ENCODE measurements at regions not wholly inside any gene's neighbourhood (a gene's known extent, or its start where the extent isn't known, plus 50 kb on each side); places are given as distances from the start of the nearest gene placed in this dataset.

DNA sequence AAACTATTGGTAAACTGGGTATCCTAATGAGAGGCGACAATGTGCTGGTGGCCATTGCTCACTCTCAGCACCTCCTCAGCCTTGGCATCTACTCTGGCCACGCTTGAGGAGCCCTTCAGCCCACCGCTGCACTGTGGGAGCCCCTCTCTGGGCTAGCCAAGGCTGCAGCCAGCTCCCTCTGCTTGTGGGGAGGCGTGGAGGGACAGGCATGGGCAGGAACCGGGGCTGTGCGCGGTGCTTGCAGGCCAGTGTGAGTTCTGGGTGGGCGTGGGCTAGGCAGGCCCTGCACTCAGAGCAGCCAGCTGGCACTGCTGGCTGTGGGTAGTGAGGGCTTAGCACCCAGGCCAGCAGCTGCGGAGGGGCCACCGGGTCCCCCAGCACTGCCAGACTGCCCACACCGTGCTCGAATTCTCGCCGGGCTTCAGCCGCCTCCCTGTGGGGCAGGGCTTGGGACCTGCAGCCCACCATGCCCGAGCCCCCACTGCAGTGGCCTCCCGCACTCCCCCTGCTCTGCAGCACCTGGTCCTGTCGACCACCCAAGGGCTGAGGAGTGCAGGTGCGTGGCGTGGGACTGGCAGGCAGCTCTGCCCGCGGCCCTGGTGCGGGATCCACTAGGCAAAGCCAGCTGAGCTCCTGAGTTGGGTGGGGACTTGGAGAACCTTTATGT lies 575.9 kb upstream of the ANO3 start:
- no peak overlapping the region for H3K4me3 ChIP-seq
- TF ChIP-seq POLR2A (IDR thresholded peaks at IDR 0.05) (no peak), POLR2AphosphoS5 (IDR thresholded peaks at IDR 0.05) (no peak)
- TF ChIP-seq, protein P1, sequence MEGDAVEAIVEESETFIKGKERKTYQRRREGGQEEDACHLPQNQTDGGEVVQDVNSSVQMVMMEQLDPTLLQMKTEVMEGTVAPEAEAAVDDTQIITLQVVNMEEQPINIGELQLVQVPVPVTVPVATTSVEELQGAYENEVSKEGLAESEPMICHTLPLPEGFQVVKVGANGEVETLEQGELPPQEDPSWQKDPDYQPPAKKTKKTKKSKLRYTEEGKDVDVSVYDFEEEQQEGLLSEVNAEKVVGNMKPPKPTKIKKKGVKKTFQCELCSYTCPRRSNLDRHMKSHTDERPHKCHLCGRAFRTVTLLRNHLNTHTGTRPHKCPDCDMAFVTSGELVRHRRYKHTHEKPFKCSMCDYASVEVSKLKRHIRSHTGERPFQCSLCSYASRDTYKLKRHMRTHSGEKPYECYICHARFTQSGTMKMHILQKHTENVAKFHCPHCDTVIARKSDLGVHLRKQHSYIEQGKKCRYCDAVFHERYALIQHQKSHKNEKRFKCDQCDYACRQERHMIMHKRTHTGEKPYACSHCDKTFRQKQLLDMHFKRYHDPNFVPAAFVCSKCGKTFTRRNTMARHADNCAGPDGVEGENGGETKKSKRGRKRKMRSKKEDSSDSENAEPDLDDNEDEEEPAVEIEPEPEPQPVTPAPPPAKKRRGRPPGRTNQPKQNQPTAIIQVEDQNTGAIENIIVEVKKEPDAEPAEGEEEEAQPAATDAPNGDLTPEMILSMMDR (IDR thresholded peaks at IDR 0.05), result no peak
- H3K27ac ChIP-seq, result no peak overlapping the region
- intact Hi-C loops (cut with DNase I), result no loop called here
- DNase-seq (ENCODE audit: low spot score), result no peak
- 91% methylated on average over 23 of the region's 23 CpGs for WGBS
- no peaks in the 10 kb centered on the region for H3K4me1 ChIP-seq (replicated peaks)
- no peaks in the 10 kb centered on the region for H3K9me3 ChIP-seq
- no peaks in the 10 kb centered on the region for H3K27me3 ChIP-seq (replicated peaks; ENCODE audit: insufficient read depth)
- no peaks in the 10 kb centered on the region for H3K36me3 ChIP-seq

DNA sequence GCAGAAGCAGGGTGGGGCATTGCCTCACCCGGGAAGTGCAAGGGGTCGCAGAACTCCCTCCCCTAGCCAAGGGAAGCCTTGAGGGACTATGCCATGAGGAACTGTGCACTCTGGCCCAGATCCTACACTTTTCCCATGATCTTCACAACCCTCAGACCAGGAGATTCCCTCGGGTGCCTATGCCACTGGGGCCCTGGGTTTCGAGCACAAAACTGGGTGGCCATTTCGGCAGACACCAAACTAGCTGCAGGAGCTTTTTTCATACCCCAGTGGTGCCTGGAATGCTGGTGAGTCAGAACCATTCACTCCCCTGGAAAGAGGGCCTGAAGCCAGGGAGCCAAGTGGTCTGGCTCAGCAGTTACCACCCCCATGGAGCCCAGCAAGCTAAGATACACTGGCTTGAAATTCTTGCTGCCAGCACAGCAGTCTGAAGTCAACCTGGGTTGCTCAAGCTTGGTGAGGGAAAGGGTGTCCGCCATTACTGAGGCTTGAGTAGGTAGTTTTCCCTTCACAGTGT lies 573.7 kb upstream of the ANO3 start:
- H3K4me3 ChIP-seq, result no peak overlapping the region
- TF ChIP-seq POLR2A (IDR thresholded peaks at IDR 0.05), result no peak
- TF ChIP-seq POLR2AphosphoS5 (IDR thresholded peaks at IDR 0.05), result no peak
- TF ChIP-seq, protein P1 (IDR thresholded peaks at IDR 0.05), result no peak
- DNase-seq (ENCODE audit: low spot score), result no peak
- no peaks in the 10 kb centered on the region for H3K4me1 ChIP-seq (replicated peaks)
- no peak overlapping the region for H3K27ac ChIP-seq
- H3K9me3 ChIP-seq, result no peaks in the 10 kb centered on the region
- no peaks in the 10 kb centered on the region for H3K36me3 ChIP-seq
- no peaks in the 10 kb centered on the region for H3K27me3 ChIP-seq (replicated peaks; ENCODE audit: insufficient read depth)
- intact Hi-C loops (cut with DNase I), result no loop called here
- WGBS, result 92% methylated on average over 6 of the region's 6 CpGs

- WGBS, result 40% methylated on average over 4 of the region's 4 CpGs
- intact Hi-C loops (cut with DNase I), result no loop called here
- Histone ChIP-seq H3K27ac (no peak overlapping the region), H3K4me3 (no peak overlapping the region), H3K27me3 (replicated peaks; ENCODE audit: insufficient read depth) (no peaks in the 10 kb centered on the region), H3K9me3 (no peaks in the 10 kb centered on the region), H3K36me3 (no peaks in the 10 kb centered on the region), H3K4me1 (replicated peaks) (no peaks in the 10 kb centered on the region)
- TF ChIP-seq POLR2AphosphoS5 (IDR thresholded peaks at IDR 0.05), result peak; percentile 46
- TF ChIP-seq, protein P1 (IDR thresholded peaks at IDR 0.05), result no peak
- TF ChIP-seq POLR2A (IDR thresholded peaks at IDR 0.05), result no peak
- DNase-seq (ENCODE audit: low spot score), result no peak
These were observed 565.5 kb upstream of the ANO3 start for GRCh38 chr11:25766332-25767015.

DNA sequence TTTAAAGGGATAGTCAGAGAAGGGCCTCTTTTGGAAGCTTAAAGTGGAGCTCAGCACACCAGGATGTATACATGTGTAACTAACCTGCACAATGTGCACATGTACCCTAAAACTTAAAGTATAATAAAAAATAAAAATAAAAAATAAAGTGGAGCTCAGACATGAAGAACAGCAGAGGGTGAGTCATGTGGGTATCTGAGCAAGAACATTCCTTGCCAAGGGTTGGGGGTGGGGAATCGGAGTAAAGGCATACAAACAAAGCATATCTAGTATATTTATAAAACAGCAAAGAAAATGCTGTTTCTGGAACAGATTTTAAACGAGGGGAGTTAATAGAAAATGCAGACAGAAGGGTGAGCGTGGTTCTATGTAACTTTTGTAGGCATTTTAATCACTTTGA lies 562.6 kb upstream of the ANO3 start:
- DNase-seq (ENCODE audit: low spot score), result no peak
- H3K4me1 ChIP-seq (replicated peaks), result no peaks in the 10 kb centered on the region
- no peak overlapping the region for H3K4me3 ChIP-seq
- intact Hi-C loops (cut with DNase I), result no loop called here
- TF ChIP-seq POLR2AphosphoS5 (IDR thresholded peaks at IDR 0.05), result no peak
- no peak for TF ChIP-seq POLR2A (IDR thresholded peaks at IDR 0.05)
- TF ChIP-seq, protein P1 (IDR thresholded peaks at IDR 0.05), result no peak
- no peaks in the 10 kb centered on the region for H3K27me3 ChIP-seq (replicated peaks; ENCODE audit: insufficient read depth)
- no peaks in the 10 kb centered on the region for H3K9me3 ChIP-seq
- H3K36me3 ChIP-seq, result no peaks in the 10 kb centered on the region
- 58% methylated on average over 3 of the region's 3 CpGs for WGBS
- no peak overlapping the region for H3K27ac ChIP-seq

DNA sequence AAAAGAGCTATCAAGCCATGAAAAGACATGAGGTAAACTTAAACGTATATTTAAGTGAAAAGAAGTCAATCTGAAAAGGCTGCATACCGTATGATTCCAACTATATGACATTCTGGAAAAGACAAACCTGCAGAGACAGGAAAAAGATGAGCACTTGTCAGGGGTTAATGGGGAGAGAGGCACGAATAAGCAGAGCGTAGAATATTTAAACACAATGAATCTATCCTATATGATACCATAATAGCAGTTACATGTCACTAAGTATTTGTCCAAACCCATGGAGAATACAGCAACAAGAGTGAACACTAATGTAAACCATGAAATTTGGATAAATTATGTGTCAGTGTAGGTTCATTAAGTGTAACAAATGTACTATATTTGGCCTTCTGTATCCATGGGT lies 560.3 kb upstream of the ANO3 start:
- intact Hi-C loops (cut with DNase I), result no loop called here
- Histone ChIP-seq H3K9me3 (no peaks in the 10 kb centered on the region), H3K4me1 (replicated peaks) (no peaks in the 10 kb centered on the region), H3K4me3 (no peak overlapping the region), H3K27me3 (replicated peaks; ENCODE audit: insufficient read depth) (no peaks in the 10 kb centered on the region), H3K27ac (no peak overlapping the region), H3K36me3 (no peaks in the 10 kb centered on the region)
- DNase-seq (ENCODE audit: low spot score), result no peak
- WGBS, result 57% methylated on average over 4 of the region's 4 CpGs
- TF ChIP-seq POLR2A (IDR thresholded peaks at IDR 0.05) (no peak), POLR2AphosphoS5 (IDR thresholded peaks at IDR 0.05) (no peak)
- TF ChIP-seq, protein P1 (IDR thresholded peaks at IDR 0.05), result no peak
